Lung (tissue), 11 donors: ENCODE measurements at regions not wholly inside any gene's neighbourhood (a gene's known extent, or its start where the extent isn't known, plus 50 kb on each side); places are given as distances from the start of the nearest gene placed in this dataset.

Source experiments
- ATAC-seq: fragments of 200-7000 bp; cut with Tn5 transposase; one replicate; pipeline ENCODE4 v1.9.1; 2020; ENCODE audit warnings: moderate number of reproducible peaks; ENCODE audit not compliant: insufficient read depth, low FRiP score
- DNase-seq, 3 donors: peaks; one replicate each; pipeline ENCODE4 v3.0.0-alpha.2; 2013 to 2017
- H3K27ac ChIP-seq, 2 donors: one replicate each; pipeline ENCODE4 v1.5.1; 2013; ENCODE audit warnings: mild to moderate bottlenecking in 2 of 2, moderate library complexity in 2 of 2, control low read depth in 1 of 2, inconsistent platforms in 1 of 2, low read depth in 1 of 2, low read length in 1 of 2
- H3K27me3 ChIP-seq, 3 donors: one replicate each; pipeline ENCODE4 v1.5.1; 2013; ENCODE audit warnings: low read length in 2 of 3; ENCODE audit not compliant: control insufficient read depth in 3 of 3, insufficient read depth in 3 of 3
- H3K36me3 ChIP-seq, 4 donors: one replicate each; pipeline ENCODE4 v1.5.1; 2013; ENCODE audit warnings: low read length in 4 of 4, mild to moderate bottlenecking in 1 of 4, moderate library complexity in 1 of 4; ENCODE audit not compliant: control insufficient read depth in 4 of 4, insufficient read depth in 4 of 4
- H3K4me1 ChIP-seq, 5 donors: one replicate each; pipeline ENCODE4 v1.5.1; 2013; ENCODE audit warnings: low read length in 5 of 5, mild to moderate bottlenecking in 2 of 5, moderate library complexity in 1 of 5; ENCODE audit not compliant: control insufficient read depth in 5 of 5, insufficient read depth in 5 of 5
- H3K4me3 ChIP-seq: one replicate; pipeline ENCODE4 v1.5.1; 2013; ENCODE audit warnings: mild to moderate bottlenecking, control low read depth, moderate library complexity
- H3K9ac ChIP-seq, 2 donors: one replicate each; pipeline ENCODE4 v1.5.1; 2013; ENCODE audit warnings: low read length in 2 of 2, control low read depth in 1 of 2; ENCODE audit not compliant: insufficient read depth in 1 of 2
- H3K9me3 ChIP-seq, 4 donors: one replicate each; pipeline ENCODE4 v1.5.1; 2013; ENCODE audit warnings: low read length in 3 of 4, mild to moderate bottlenecking in 1 of 4, moderate library complexity in 1 of 4; ENCODE audit not compliant: control insufficient read depth in 4 of 4, insufficient read depth in 3 of 4
- CTCF ChIP-seq: IDR thresholded peaks from 2 replicates; pipeline ENCODE4 v1.5.1; 2012; ENCODE audit warnings: mild to moderate bottlenecking; ENCODE audit errors: control extremely low read depth, extremely low read depth
- WGBS, 2 donors: extraction: QIAGEN DNeasy Blood & Tissue Kit; methylation state at CpG; one replicate each; pipeline ENCODE4 v1.1.7; 2013; 5-methylcytosine and 5-hydroxymethylcytosine counted together
- donor health status: control.
- donor health status: control.
- donor health status: Bipolar disorder and iron deficiency.
- donor health status: healthy.
- donor health status: DM: yes; HTN: yes; CAD: no.

- H3K9me3 ChIP-seq = no peaks in the 10 kb centered on the region
- ATAC-seq (no peak), DNase-seq (no peak)
- WGBS, 2 donors = 52 to 54% methylated on average over 3 of the region's 3 CpGs
- H3K4me1 ChIP-seq = no peaks in the 10 kb centered on the region
- no peak overlapping the region for H3K9ac ChIP-seq
- no peaks in the 10 kb centered on the region for H3K36me3 ChIP-seq
- no peak for TF ChIP-seq CTCF
- H3K27me3 ChIP-seq = no peaks in the 10 kb centered on the region
- H3K4me3 ChIP-seq = no peak overlapping the region
- H3K27ac ChIP-seq = no peak overlapping the region
These were observed 1726.1 kb upstream of the RAG2 start for GRCh38 chr11:38323961-38324761.

- H3K27me3 ChIP-seq = no peaks in the 10 kb centered on the region
- H3K9ac ChIP-seq = no peak overlapping the region
- H3K4me3 ChIP-seq = no peak overlapping the region
- no peak for TF ChIP-seq CTCF
- ATAC-seq (no peak), DNase-seq (no peak)
- peaks cover 0 to 12% (median 5%) of the 10 kb centered on the region in 4 donors for H3K9me3 ChIP-seq
- WGBS, 2 donors = 88 to 93% methylated on average over 1 of the region's 1 CpG
- H3K27ac ChIP-seq = no peak overlapping the region
- H3K4me1 ChIP-seq = no peaks in the 10 kb centered on the region
- no peaks in the 10 kb centered on the region for H3K36me3 ChIP-seq
These were observed 1717.1 kb upstream of the RAG2 start for GRCh38 chr11:38315151-38315550.

- DNase-seq (no peak), ATAC-seq (no peak)
- H3K27me3 ChIP-seq = no peaks in the 10 kb centered on the region
- H3K9me3 ChIP-seq = no peaks in the 10 kb centered on the region
- no peak overlapping the region for H3K27ac ChIP-seq
- H3K36me3 ChIP-seq = no peaks in the 10 kb centered on the region
- 43 to 50% methylated on average over 1 of the region's 1 CpG for WGBS, 2 donors
- no peak overlapping the region for H3K4me3 ChIP-seq
- TF ChIP-seq CTCF = no peak
- peaks cover 0 to 9% (median 0%) of the 10 kb centered on the region in 5 donors for H3K4me1 ChIP-seq
- no peak overlapping the region for H3K9ac ChIP-seq
These were observed 1709.4 kb upstream of the RAG2 start for GRCh38 chr11:38307455-38307854.
